ENCODE measurements at regions not wholly inside any gene's neighbourhood (a gene's known extent, or its start where the extent isn't known, plus 50 kb on each side); places are given as distances from the start of the nearest gene placed in this dataset.

DNA sequence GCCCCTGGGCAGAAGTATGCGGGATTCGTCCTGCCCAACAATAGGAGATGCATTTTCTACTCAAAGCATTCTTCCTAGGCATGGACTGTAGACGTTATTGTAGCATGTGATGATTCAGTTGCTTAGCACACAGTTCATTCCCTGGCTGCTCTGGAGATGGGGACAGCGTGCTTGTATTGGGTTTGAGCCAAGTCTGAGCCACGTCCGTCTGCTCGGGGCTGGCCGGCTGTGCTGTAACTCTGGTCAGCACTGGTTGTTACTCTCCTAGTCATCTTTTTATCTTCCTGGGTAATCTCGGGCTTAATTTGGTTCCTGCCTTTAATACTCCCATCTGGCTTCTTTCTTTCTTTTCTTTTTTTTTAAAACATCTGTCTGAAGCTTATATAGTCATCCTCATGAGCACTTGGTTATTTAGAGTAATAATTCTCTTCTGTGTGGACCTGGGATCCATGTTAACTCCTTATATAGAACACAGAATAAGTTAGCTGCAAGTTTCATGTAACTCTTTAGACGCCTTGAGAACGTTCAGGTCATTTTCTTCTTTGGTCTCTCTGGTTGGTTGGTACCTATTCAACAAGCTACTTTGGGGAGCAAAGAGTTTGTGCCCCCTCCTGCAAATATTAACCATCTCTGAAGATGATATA lies 118.8 kb upstream of the RPS23 start:
- no peak for DNase-seq (ENCODE audit: low read depth)

DNA sequence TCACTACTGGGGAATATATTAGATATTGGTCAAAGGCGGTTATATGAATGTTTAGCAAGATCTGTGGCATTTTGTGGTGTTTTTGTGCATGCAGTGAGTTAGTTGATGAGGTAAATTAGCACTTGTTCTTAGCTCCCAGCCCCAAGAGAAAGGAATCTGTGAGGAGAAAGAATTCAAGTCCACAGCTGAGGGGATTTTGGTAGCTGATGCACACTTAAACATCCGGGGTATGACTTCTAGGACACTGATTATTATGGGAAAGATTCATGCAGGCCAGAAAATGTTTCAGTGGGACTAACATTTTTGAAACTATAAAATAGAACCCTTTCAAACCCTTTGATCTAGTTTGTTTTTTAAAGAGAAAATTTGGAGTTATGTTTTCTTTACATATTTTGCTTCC lies 118.2 kb upstream of the RPS23 start:
- no peak for DNase-seq (ENCODE audit: low read depth)

DNA sequence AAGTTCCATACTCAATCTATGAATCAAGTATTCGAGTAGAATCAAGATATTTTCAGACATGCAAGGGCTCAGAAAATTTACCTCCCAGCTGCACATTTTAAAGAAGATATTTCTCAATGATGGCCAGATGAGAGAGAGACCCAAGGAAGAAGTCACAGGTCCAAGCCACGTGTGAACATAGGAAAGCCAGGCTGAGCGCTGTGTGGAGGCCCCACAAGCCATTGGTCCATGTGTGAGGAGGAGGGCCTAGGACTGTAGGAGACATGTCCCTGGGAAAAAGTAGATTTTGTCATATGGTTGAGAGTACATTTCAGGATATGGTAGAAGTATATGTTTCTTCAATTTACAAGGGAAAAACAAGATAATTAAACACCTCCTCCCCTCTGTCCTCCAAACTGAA lies 115.8 kb upstream of the RPS23 start:
- no peak for DNase-seq (ENCODE audit: low read depth)

- no peak for DNase-seq (ENCODE audit: low read depth)
Observed at GRCh38 chr5:82390088-82390487, 111.9 kb upstream of the RPS23 start.

DNA sequence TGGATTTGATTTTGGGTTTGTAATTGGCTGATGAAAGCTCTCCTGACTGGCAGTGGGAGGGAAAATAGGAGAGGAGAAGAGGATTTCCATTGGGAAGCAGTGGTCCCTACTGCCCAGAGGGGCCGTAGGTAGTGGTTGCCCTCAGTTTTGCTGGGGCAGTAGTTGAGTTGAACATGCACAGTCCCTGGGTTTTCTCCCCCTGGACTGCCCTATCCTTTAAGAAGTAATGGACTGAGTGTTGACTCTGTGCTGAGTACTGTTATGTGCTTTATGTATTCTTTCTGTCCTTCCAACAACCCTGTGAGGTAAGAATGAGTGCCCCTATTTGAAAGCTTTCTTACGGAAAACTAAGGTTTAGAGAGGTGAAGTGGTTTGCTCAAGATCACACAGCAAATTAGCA lies 111.2 kb upstream of the RPS23 start:
- no peak for DNase-seq (ENCODE audit: low read depth)

- DNase-seq (ENCODE audit: low read depth): no peak
Observed at GRCh38 chr5:82388181-82388580, 110.0 kb upstream of the RPS23 start.

GRCh38 chr5:82387819-82388166 lies 109.6 kb upstream of the RPS23 start:
- DNase-seq (ENCODE audit: low read depth): no peak

DNA sequence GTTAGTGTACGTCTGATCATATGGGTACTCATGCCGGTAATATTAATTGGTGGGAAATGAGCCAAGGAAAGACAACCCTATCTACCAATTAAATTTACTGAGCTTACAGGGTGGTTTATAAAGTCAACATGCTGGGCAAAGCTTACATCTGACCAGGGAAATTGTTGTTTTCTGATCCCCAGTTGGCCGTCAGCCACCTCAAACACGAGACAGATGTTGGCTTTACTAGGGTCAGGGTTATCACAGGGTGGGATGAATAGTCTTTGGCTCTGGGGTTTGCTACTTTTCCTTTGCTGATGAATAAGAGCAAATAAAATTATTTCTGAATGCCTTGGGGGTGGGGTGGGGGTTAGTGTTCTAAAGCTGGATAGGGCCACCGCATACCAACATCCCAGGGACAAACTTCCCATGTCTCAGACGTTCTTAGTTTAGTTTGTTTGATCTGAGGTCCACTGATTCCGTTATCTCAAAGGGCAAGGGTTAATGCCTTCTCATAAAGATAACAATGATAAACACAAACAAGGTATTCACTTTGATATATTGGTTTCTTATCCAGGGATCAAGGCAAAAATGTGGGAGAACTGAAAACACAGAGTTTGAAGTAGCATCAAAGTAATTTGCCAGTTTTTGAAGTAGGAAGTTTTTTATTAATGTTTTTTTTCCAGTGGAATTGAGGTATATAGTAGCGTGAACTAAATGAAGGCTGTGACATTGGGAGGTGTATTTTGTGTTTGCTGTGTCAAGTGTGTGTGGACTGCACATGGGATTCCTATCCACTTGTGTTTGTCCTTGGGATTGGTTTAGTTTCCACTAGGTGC lies 109.1 kb upstream of the RPS23 start:
- no peak for DNase-seq (ENCODE audit: low read depth)

GRCh38 chr5:82386576-82386975 lies 108.4 kb upstream of the RPS23 start:
- DNase-seq (ENCODE audit: low read depth): no peak

- no peak for DNase-seq (ENCODE audit: low read depth)
Observed at GRCh38 chr5:82384034-82384750, 106.0 kb upstream of the RPS23 start.

DNA sequence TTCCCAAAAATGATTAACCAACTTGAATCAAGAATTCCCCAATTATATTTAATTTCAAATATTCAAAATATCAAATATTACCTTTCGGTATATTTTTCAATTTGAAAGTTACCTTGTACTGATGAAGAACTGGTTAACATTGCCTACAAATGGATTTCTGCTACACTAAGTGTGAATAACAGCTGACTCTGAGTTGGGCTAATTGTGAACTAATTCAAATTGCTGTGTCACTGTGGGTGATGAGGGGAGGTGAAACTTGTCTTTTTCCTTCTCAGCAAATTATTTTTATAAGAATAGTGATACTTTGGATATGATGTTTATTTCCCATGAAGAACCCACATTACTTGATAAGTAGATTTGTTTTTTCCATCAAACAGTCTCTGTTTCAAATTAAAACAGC lies 103.4 kb upstream of the RPS23 start:
- DNase-seq (ENCODE audit: low read depth): no peak

DNA sequence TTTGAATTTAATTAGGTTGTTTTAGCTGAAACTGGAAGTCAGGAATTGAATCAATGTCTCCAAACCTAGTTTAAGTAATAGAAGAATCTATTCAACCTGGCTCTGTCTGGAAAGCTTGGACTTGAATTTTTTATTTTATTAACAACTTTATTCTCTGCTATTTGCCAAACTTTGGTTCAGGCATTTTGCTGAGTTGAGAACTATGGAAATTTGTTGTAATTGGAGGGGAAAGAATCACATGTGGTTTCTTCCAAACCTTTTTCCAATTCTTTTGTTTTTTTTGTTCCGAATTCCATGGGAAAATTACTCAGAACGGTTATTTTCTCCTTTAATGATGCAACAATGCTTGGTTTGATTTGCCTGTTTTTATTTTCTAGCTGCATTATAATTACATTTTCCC lies 98.2 kb upstream of the RPS23 start:
- DNase-seq (ENCODE audit: low read depth): no peak

- DNase-seq (ENCODE audit: low read depth): no peak
Observed at GRCh38 chr5:82375488-82376244, 97.5 kb upstream of the RPS23 start.

DNA sequence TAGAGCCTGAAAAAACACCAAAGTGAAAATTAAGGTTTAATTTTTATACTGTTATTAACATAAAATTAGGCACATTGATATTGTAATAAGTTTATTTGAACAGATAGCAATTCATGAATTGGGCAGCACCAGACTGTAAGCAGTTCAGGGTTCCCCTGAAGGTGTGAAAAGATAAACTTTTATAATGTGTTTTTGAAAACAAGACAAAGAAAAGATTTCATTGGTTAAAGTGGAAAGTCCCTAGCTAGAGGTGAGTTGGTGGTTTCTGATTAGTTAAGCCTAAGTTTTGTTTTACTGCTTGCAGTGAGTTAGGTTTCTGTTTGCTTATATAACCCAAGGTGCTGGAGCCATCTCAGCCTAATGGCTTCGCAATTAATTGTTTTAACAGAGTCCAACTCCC lies 96.5 kb upstream of the RPS23 start:
- DNase-seq (ENCODE audit: low read depth): no peak

DNA sequence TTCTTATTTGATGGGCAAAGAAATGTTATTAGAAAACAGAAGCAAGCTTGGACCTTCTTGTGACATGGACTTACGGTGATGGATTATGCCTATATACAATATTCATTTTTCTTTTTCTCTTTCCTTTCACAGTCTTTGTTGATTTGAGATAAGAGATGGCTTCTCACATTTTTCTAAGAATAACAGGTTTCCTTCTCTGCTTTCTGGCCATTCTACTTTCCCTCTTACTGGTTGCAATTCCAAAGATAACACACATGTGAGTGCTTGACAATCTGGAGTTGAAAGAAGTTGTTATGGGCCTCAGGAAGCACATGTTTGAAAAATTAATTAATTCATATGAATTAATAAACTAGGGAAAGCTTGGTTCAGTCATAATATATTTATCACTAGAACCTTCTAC lies 89.8 kb upstream of the RPS23 start:
- no peak for DNase-seq (ENCODE audit: low read depth)

DNA sequence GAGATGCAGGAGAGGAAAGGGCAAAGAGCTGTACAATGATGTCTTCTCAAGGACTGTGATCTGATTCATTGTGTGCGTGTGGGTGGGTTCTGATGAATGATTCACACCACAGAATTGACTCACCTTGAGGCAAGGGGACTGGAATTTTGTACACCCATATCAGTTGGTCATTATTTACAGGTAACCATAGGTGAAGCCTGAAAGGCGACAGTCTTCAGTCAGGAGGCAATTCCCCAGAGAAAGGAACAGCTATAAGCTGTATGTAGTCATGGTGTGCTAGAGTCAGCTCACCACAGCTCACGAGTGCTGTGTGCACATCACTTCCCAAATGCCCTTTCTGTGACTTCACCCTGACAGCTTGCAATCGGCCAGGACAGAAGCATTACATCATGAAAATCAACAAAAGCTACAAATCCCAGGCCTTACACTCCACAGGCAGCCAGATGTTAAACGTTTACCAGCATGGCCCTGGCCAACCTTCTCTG lies 87.6 kb upstream of the RPS23 start:
- no peak for DNase-seq (ENCODE audit: low read depth)

DNA sequence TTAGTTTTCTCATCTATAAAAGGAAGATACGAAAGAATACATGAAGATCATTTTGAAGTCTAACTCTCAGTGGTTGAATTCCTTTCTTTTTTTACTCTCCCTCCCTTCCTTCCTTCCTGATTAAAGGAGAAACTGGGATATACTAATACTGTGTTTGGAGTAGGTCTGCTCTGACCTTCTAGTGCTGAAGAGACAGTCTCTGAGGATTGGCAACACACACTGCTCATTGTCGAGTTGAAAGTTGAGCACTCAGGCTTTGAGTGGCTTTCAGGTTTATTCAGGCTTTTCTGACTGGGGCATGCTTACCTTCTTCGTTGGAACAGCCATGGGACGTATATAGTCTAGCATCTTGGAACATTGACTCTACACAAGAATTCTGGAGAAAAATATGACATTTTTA lies 86.9 kb upstream of the RPS23 start:
- no peak for DNase-seq (ENCODE audit: low read depth)

DNA sequence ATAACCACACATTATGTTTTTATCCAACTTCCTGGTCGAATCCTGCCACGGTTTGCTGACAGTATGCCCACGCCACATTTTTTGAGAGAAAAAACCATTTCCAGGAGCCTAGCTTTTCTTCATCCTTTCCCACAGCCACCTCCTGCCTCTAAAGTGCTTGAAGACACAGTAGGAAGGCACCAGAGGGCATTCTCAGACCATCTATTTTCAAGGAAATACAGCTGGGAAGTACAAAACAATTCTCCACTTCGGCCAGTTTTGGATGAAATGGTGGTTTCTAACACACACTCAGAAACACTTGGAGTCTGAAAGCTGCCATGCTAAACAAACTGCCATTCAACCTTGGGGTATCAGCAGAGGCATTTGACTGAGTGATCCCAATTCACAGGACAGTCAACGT lies 86.3 kb upstream of the RPS23 start:
- no peak for DNase-seq (ENCODE audit: low read depth)

- no peak for DNase-seq (ENCODE audit: low read depth)
Observed at GRCh38 chr5:82363524-82363923, 85.4 kb upstream of the RPS23 start.

GRCh38 chr5:82362636-82363035 lies 84.5 kb upstream of the RPS23 start:
- DNase-seq (ENCODE audit: low read depth): no peak

GRCh38 chr5:82360022-82360421 lies 81.9 kb upstream of the RPS23 start:
- no peak for DNase-seq (ENCODE audit: low read depth)

GRCh38 chr5:82359272-82359671 lies 81.1 kb upstream of the RPS23 start:
- no peak for DNase-seq (ENCODE audit: low read depth)

Data from activated gamma-delta T cell treated with anti-CD3 and anti-CD28 coated beads, Interleukin-2, amount 50 U/mL, for 16 hours (primary cell).